AG09309 (cell line): ENCODE measurements at regions not wholly inside any gene's neighbourhood (a gene's known extent, or its start where the extent isn't known, plus 50 kb on each side); places are given as distances from the start of the nearest gene placed in this dataset.

Experiments used
- DNase-seq: peaks from one replicate; pipeline ENCODE4 v3.0.0-alpha.2; 2010; ENCODE audit warnings: low read depth
- H3K4me3 ChIP-seq: 2 replicates; pipeline ENCODE4 v1.5.1; 2011; ENCODE audit warnings: mild to moderate bottlenecking, low read depth, low read length, moderate library complexity; ENCODE audit not compliant: control insufficient read depth
- CTCF ChIP-seq: IDR thresholded peaks from 2 replicates; pipeline ENCODE4 v1.5.1; 2011; ENCODE audit warnings: mild to moderate bottlenecking, low read depth, low read length, inconsistent platforms; ENCODE audit not compliant: insufficient read depth, control insufficient read depth; ENCODE audit errors: missing control alignments

DNA sequence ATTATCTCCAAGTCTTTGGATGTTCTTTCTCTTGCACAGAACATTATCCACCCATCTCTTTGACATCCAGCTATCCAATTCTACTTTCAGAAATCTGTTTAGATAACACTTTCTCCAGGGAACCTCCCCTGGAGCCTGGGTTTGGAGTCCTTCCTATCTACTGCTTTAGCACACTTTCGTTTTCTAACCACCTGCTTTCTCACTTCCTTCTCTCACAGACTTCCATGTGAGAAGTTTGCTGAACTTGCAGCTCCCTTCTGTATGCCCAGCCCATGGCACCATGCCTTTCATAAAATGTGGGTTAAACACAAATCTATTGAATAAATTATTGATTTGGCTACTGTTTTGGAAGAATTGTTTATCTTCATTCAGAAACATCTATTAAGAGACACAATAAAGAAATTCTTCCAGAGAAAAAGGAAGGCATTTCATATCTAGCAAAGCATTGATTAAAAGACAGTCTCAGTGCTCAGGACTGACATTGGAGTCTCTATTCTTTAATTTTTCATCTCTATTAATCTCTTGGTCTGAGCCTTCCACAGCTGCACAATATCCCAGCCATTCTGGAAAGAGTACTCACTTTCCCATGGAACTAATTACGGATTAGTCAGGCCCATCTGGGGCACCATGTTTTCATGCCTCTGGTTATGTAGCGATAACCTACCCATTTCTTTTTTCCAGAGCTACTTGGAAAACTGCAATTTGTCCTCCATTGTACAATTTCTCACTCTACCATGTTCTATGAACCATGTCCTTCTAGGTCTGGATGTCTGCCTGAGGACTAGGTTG lies 1077.3 kb downstream of the SORCS3 start:
- no peak for DNase-seq
- TF ChIP-seq CTCF, result no peak
- no peak overlapping the region for H3K4me3 ChIP-seq

GRCh38 chr10:105714728-105715127 lies 1073.6 kb downstream of the SORCS3 start:
- DNase-seq, result no peak
- TF ChIP-seq CTCF, result no peak
- H3K4me3 ChIP-seq, result no peak overlapping the region

- no peak for DNase-seq
- H3K4me3 ChIP-seq, result no peak overlapping the region
- TF ChIP-seq CTCF, result no peak
These were observed 1066.5 kb downstream of the SORCS3 start for GRCh38 chr10:105707603-105708002.

GRCh38 chr10:105706281-105707026 lies 1065.4 kb downstream of the SORCS3 start:
- no peak overlapping the region for H3K4me3 ChIP-seq
- TF ChIP-seq CTCF, result no peak
- DNase-seq, result no peak

DNA sequence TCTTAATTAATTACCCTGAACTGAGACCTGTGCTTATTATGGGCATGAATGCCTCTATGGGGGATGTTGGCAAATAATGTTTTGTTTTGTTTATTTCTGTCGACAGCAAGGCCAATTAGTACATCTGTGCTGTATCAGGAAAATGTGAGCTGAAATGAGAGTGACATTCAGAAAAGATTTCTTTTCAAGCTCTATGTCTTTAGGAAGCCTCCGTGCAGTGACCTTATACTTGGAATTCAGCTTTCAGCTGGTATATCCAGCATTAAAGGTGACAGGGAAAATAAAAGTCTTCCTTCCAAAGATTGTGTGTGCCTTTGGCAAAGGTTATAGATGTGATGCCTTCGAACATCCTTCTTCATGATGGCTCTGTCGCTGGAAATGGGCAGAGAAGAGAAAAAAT lies 1061.1 kb downstream of the SORCS3 start:
- no peak for DNase-seq
- no peak overlapping the region for H3K4me3 ChIP-seq
- TF ChIP-seq CTCF, result no peak

- no peak for DNase-seq
- H3K4me3 ChIP-seq, result no peak overlapping the region
- no peak for TF ChIP-seq CTCF
These were observed 1059.1 kb downstream of the SORCS3 start for GRCh38 chr10:105700218-105700617.
